ENCODE measurements at regions not wholly inside any gene's neighbourhood (a gene's known extent, or its start where the extent isn't known, plus 50 kb on each side); places are given as distances from the start of the nearest gene placed in this dataset.

DNA sequence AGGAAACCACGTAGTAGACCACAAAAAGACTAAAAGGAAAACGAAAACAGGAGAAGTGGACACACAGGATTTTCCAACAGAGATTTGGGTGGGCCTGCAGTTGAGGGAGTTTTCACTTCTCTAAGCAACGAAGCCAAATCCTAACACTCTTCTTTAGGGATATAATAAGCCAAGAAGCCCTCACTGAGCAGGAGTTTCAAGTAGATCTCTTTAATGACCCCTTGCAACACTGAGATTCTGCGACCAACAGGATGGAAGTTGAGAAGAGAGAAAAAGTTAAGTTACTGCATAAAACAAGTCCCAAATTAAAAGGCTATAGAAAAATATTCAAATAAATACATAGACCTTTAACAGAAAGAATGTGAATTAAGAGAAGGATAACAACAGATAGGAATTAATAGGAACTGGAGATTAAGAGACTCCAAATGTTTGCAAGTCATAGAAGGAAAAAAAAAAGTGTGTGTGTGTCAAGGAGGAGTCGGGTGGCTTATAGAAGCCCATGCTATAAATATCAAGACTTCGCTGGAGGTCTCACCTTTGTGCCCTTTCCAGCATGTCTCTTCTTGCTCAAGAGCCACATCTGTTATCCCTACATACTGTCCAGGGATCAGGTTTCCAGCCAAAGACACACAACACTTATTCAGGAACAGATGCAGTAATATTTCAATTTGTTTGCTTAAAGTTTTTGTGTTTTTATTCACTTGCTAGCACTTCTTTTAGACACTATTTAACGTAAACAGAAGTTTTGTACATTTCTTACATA, 69.4 kb upstream of the ARHGAP28 start:
- Histone ChIP-seq H3K4me1 (ENCODE audit: control insufficient read depth, low read depth, low read length) (peaks cover 19% of the 10 kb centered on the region), H3K9me3 (ENCODE audit: control insufficient read depth, low read depth, low read length) (no peaks in the 10 kb centered on the region), H3K9ac (ENCODE audit: low read length) (no peak overlapping the region), H3K36me3 (ENCODE audit: control insufficient read depth, low read depth, low read length) (no peaks in the 10 kb centered on the region), H3K27ac (ENCODE audit: low read length) (no peak overlapping the region), H3K4me3 (ENCODE audit: low read length) (no peak overlapping the region), H3K27me3 (ENCODE audit: control insufficient read depth, insufficient read depth, low read length) (no peaks in the 10 kb centered on the region)

DNA sequence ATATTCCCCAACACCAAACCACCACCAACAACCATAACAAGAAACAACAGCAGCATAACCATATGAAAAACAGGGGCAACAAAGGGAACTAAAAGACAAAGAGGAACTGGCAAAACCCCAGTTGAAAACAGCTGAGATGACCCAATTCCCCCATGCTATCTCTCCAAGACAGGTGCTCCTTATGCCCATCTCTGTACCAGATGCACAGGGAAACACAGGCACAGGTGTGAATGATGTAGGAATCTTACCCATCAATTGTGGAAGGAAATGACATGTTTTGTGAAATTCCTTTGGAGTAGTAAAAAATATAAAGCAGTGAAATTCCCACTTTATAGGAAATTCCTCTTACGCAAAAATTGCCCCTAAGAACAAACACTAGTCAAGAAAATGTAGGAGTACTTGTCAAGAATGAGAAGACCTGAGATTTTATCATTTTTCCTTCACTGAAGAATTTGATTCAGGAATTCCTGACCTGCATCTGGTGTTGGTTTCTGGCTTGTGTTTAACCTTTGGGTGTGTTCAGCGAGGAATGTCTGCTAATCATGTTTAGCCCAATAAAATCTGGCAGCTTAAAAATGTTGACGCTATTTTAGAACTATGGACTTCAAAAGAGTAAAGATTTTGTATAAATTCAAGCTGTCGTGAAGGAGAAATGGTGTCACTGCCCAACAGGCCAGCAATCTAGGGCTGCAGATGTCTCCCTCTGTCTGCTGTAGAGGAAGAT, 67.7 kb upstream of the ARHGAP28 start:
- Histone ChIP-seq H3K9me3 (ENCODE audit: control insufficient read depth, low read depth, low read length) (no peaks in the 10 kb centered on the region), H3K4me3 (ENCODE audit: low read length) (no peak overlapping the region), H3K9ac (ENCODE audit: low read length) (no peak overlapping the region), H3K4me1 (ENCODE audit: control insufficient read depth, low read depth, low read length) (peaks cover 19% of the 10 kb centered on the region), H3K27ac (ENCODE audit: low read length) (no peak overlapping the region), H3K36me3 (ENCODE audit: control insufficient read depth, low read depth, low read length) (no peaks in the 10 kb centered on the region), H3K27me3 (ENCODE audit: control insufficient read depth, insufficient read depth, low read length) (no peaks in the 10 kb centered on the region)

DNA sequence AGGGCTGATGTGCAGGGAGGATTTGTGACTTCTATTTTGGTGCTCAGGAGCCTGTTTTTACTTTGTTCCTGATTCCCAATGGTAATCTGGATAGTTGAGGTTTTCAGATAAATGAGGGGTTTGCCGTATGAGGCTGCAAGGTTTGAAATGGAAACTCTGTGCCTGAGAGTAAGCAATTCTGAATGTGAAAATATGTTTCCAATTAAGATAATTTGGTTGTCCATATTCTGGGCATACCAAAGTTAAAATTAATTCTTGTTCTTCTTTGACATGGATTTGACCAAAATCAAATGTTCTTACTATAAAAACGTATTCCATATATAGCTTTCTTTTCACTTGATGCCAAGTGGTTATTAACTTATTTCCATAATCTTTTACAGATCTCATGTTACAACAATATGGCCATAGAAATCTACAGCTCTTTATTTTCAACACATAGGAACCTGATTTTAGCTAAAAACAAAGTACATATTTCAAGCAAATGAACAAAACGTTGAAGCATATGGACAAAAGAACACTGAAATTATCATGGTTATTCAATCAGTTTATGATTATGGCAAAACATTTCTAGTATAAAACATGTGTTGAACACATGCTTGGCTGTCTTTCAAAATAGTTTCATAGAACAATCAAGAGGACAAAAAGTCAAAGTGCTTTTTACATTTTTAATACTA, 63.4 kb upstream of the ARHGAP28 start:
- no peaks in the 10 kb centered on the region for H3K27me3 ChIP-seq (ENCODE audit: control insufficient read depth, insufficient read depth, low read length)
- H3K9me3 ChIP-seq (ENCODE audit: control insufficient read depth, low read depth, low read length), result no peaks in the 10 kb centered on the region
- no peaks in the 10 kb centered on the region for H3K36me3 ChIP-seq (ENCODE audit: control insufficient read depth, low read depth, low read length)
- peaks cover 13% of the 10 kb centered on the region for H3K4me1 ChIP-seq (ENCODE audit: control insufficient read depth, low read depth, low read length)
- H3K27ac ChIP-seq (ENCODE audit: low read length), result no peak overlapping the region
- no peak overlapping the region for H3K4me3 ChIP-seq (ENCODE audit: low read length)
- no peak overlapping the region for H3K9ac ChIP-seq (ENCODE audit: low read length)

DNA sequence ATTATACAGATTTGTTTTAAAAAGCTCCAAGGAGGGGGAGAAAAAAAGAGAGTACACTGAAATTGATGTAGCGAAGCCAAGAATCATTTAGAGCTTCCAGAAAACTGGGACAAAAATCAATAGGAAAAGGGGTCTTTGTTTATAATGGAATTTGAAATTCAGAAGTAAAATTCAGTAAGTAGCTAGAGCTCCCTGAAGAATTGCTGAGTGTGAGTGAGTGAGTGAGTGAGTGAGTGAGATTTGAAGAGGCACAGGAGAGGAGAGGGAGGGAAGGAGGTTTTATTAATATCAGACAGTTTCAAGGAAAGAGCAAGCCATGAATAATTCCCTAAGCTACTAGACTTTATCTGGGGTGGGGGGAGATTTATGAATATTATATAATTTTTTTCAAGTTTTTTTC, 60.7 kb upstream of the ARHGAP28 start:
- no peak overlapping the region for H3K27ac ChIP-seq (ENCODE audit: low read length)
- no peak overlapping the region for H3K9ac ChIP-seq (ENCODE audit: low read length)
- H3K4me1 ChIP-seq (ENCODE audit: control insufficient read depth, low read depth, low read length), result no peaks in the 10 kb centered on the region
- no peaks in the 10 kb centered on the region for H3K36me3 ChIP-seq (ENCODE audit: control insufficient read depth, low read depth, low read length)
- H3K27me3 ChIP-seq (ENCODE audit: control insufficient read depth, insufficient read depth, low read length), result no peaks in the 10 kb centered on the region
- H3K4me3 ChIP-seq (ENCODE audit: low read length), result no peak overlapping the region
- H3K9me3 ChIP-seq (ENCODE audit: control insufficient read depth, low read depth, low read length), result no peaks in the 10 kb centered on the region

DNA sequence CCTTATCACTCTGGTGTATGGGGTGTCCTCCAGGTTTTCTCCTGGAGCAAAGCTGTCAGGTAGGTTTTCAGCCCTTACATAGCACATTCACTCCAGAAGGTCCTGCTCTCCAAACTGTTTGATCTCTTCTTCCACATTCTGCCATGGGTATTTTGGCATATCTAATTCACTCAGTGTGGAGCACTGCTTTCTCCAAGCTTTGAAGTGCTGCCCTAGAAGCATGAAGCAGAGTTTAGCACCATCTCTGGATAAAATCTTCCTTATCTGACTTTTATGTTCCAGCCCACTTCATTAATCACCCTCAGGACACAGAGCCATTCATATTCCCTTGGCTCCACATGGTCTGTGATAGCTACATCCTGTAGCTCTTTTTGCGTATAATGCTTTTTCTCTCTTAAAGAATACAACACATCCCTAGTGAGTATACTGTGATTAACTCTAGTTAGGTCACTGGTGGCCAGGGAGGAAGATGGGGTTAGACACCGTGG, 56.7 kb upstream of the ARHGAP28 start:
- Histone ChIP-seq H3K4me3 (ENCODE audit: low read length) (no peak overlapping the region), H3K4me1 (ENCODE audit: control insufficient read depth, low read depth, low read length) (no peaks in the 10 kb centered on the region), H3K9me3 (ENCODE audit: control insufficient read depth, low read depth, low read length) (no peaks in the 10 kb centered on the region), H3K27me3 (ENCODE audit: control insufficient read depth, insufficient read depth, low read length) (no peaks in the 10 kb centered on the region), H3K27ac (ENCODE audit: low read length) (no peak overlapping the region), H3K36me3 (ENCODE audit: control insufficient read depth, low read depth, low read length) (no peaks in the 10 kb centered on the region), H3K9ac (ENCODE audit: low read length) (no peak overlapping the region)

DNA sequence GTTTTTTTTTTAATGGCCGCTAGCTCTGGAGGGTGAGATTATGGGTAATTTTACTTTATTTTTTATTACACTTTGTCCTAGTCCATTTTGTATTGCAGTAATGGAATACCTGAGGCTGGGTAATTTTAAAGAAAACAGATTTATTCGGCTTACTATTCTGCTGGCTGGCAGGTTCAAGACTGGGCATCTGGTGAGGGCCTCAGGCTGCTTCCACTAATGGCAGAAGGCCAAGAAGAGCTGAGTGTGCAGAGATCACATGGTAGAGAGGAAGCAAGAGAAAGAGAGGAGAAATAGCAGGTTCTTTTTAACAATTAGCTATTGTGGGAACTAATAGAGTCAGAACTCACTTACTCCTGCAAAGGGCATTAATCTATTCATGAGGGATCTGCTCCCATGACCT, 52.4 kb upstream of the ARHGAP28 start:
- no peak overlapping the region for H3K27ac ChIP-seq (ENCODE audit: low read length)
- H3K36me3 ChIP-seq (ENCODE audit: control insufficient read depth, low read depth, low read length), result no peaks in the 10 kb centered on the region
- no peak overlapping the region for H3K4me3 ChIP-seq (ENCODE audit: low read length)
- H3K4me1 ChIP-seq (ENCODE audit: control insufficient read depth, low read depth, low read length), result no peaks in the 10 kb centered on the region
- no peak overlapping the region for H3K9ac ChIP-seq (ENCODE audit: low read length)
- no peaks in the 10 kb centered on the region for H3K9me3 ChIP-seq (ENCODE audit: control insufficient read depth, low read depth, low read length)
- no peaks in the 10 kb centered on the region for H3K27me3 ChIP-seq (ENCODE audit: control insufficient read depth, insufficient read depth, low read length)

DNA sequence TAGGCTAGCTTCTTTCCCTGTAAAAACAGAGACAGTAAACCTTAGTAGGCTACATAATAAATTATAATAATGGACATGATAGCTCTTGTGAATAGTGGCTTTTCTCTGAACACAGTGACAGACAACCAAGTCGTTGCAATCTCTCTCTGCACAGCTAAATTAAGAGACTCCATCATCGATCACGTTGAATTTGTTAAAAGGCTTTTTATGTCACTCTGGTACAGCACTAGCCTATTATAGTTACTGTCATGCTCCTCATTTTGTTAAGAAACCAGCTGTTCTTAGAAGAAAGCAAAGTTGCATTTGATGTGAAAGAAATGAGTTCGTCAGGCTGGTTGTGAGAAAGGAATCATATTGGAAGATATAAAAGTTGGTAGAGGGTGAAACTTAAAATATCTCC, 50.3 kb upstream of the ARHGAP28 start:
- Histone ChIP-seq H3K9me3 (ENCODE audit: control insufficient read depth, low read depth, low read length) (no peaks in the 10 kb centered on the region), H3K27ac (ENCODE audit: low read length) (no peak overlapping the region), H3K4me1 (ENCODE audit: control insufficient read depth, low read depth, low read length) (no peaks in the 10 kb centered on the region), H3K36me3 (ENCODE audit: control insufficient read depth, low read depth, low read length) (no peaks in the 10 kb centered on the region), H3K4me3 (ENCODE audit: low read length) (no peak overlapping the region), H3K9ac (ENCODE audit: low read length) (no peak overlapping the region), H3K27me3 (ENCODE audit: control insufficient read depth, insufficient read depth, low read length) (no peaks in the 10 kb centered on the region)
